A549 (cell line): ENCODE measurements at regions not wholly inside any gene's neighbourhood (a gene's known extent, or its start where the extent isn't known, plus 50 kb on each side); places are given as distances from the start of the nearest gene placed in this dataset.

Experiments
- ATAC-seq, 2 experiments: fragments of 200-7000 bp in 1 of 2; fragments of >200 bp in 1 of 2; cut with Nextera tagmentation in 1 of 2; cut with Tn5 transposase in 1 of 2; 3 replicates each; pipeline versions ENCODE4 v1.8.0 to v1.9.1; 2018 to 2020; ENCODE audit warnings: mild to moderate bottlenecking in 1 of 2, moderate library complexity in 1 of 2
- CTCF ChIA-PET: fragments of 300-600 bp; sonication (Branson Sonifier 250); formaldehyde crosslinking; extraction: SDS; loops from one replicate; lab custom pipeline; 2021; ENCODE audit warnings: antibody characterized with exemption, inconsistent platforms; lab: Yijun Ruan, JAX
- POLR2A ChIA-PET: fragments of 350-600 bp; formaldehyde crosslinking; extraction: SDS; loops from one replicate; lab custom pipeline; 2021; ENCODE audit warnings: antibody characterized with exemption, inconsistent platforms; lab: Yijun Ruan, JAX
- DNase-seq, 2 experiments: peaks; one replicate each; pipeline versions ENCODE4 v3.0.0 to v3.0.0-alpha.2; 2011 to 2016; ENCODE audit warnings: low read depth in 1 of 2, low spot score in 1 of 2
- FAIRE-seq: peaks from 2 replicates; lab custom pipeline; 2011; peaks lifted over from hg19 to GRCh38; lab: Jason Lieb, UNC
- H3K27ac ChIP-seq, 2 experiments: fragments of >200 bp; sonication (Bioruptor Twin); formaldehyde crosslinking; 3 replicates each; pipeline ENCODE4 v1.5.1; 2016 to 2017
- H3K4me1 ChIP-seq: fragments of >200 bp; sonication (Bioruptor Twin); formaldehyde crosslinking; 3 replicates; pipeline ENCODE4 v1.6.1; 2016
- H3K4me2 ChIP-seq: fragments of >200 bp; sonication (Bioruptor Twin); formaldehyde crosslinking; 3 replicates; pipeline ENCODE4 v1.6.1; 2016
- H3K4me3 ChIP-seq: fragments of >200 bp; sonication (Bioruptor Twin); formaldehyde crosslinking; 3 replicates; pipeline ENCODE4 v1.5.1; 2016
- H3K9me3 ChIP-seq: fragments of >200 bp; sonication (Bioruptor Twin); formaldehyde crosslinking; 3 replicates; pipeline ENCODE4 v1.6.1; 2016
- BCL3 ChIP-seq: fragments of >200 bp; sonication (Bioruptor Twin); formaldehyde crosslinking; IDR thresholded peaks from 3 replicates; pipeline ENCODE4 v1.6.1; 2016
- CBX2 ChIP-seq: fragments of 200-600 bp; sonication (generic); IDR thresholded peaks from 2 replicates; pipeline ENCODE4 v1.6.1; 2016; ENCODE audit warnings: low read depth, mild to moderate bottlenecking, borderline replicate concordance
- CBX8 ChIP-seq: fragments of 200-600 bp; sonication (generic); IDR thresholded peaks from 2 replicates; pipeline ENCODE4 v1.6.1; 2016
- CEBPB ChIP-seq, 2 experiments: fragments of >200 bp in 1 of 2; sonication (Bioruptor Twin) in 1 of 2; formaldehyde crosslinking in 1 of 2; IDR thresholded peaks; 2 replicates each; pipeline ENCODE4 v1.6.1; 2012 to 2016
- CHD2 ChIP-seq: fragments of 150-350 bp; IDR thresholded peaks from 2 replicates; pipeline ENCODE4 v1.6.1; 2014; ENCODE audit warnings: low read length; ENCODE audit not compliant: partially characterized antibody
- CHD4 ChIP-seq: fragments of 200-600 bp; sonication (generic); IDR thresholded peaks from 2 replicates; pipeline ENCODE4 v1.6.1; 2016; ENCODE audit warnings: antibody characterized with exemption, mild to moderate bottlenecking, borderline replicate concordance
- E2F6 ChIP-seq: IDR thresholded peaks from 2 replicates; pipeline ENCODE4 v1.6.1; 2012; ENCODE audit warnings: low read depth, borderline replicate concordance
- EHF ChIP-seq: fragments of 250-450 bp; sonication (Bioruptor Pico); IDR thresholded peaks from 2 replicates; pipeline ENCODE4 v1.5.0; 2020; ENCODE audit warnings: mild to moderate bottlenecking
- EHMT2 ChIP-seq: fragments of 200-600 bp; sonication (generic); IDR thresholded peaks from 2 replicates; pipeline ENCODE4 v1.6.1; 2016; ENCODE audit warnings: antibody characterized with exemption, low read depth, mild to moderate bottlenecking, moderate library complexity
- EP300 ChIP-seq, 2 experiments: fragments of >200 bp; sonication (Bioruptor Twin); formaldehyde crosslinking; IDR thresholded peaks; 2 replicates in 1 of 2; 3 replicates in 1 of 2; pipeline ENCODE4 v1.6.1; 2016 to 2017
- ESRRA ChIP-seq: fragments of 150-350 bp; IDR thresholded peaks from 2 replicates; pipeline ENCODE4 v1.6.1; 2014; ENCODE audit warnings: mild to moderate bottlenecking, low read length, borderline replicate concordance
- FOSB ChIP-seq: fragments of 250-450 bp; sonication (Bioruptor Pico); IDR thresholded peaks from 2 replicates; pipeline ENCODE4 v1.5.0; 2020; ENCODE audit warnings: mild to moderate bottlenecking, moderate library complexity
- HDAC2 ChIP-seq: fragments of 200-600 bp; sonication (generic); IDR thresholded peaks from 2 replicates; pipeline ENCODE4 v1.6.1; 2016
- HES2 ChIP-seq: fragments of >200 bp; sonication (Bioruptor Twin); formaldehyde crosslinking; IDR thresholded peaks from 2 replicates; pipeline ENCODE4 v1.6.1; 2016
- HEYL ChIP-seq: fragments of 250-450 bp; sonication (Bioruptor Pico); IDR thresholded peaks from 2 replicates; pipeline ENCODE4 v1.8.0; 2021; ENCODE audit warnings: mild to moderate bottlenecking, moderate library complexity
- HMGXB4 ChIP-seq: fragments of 250-450 bp; sonication (Bioruptor Pico); IDR thresholded peaks from 2 replicates; pipeline ENCODE4 v1.5.0; 2021; ENCODE audit warnings: mild to moderate bottlenecking, moderate library complexity, borderline replicate concordance
- HOXB13 ChIP-seq: fragments of 250-450 bp; sonication (Bioruptor Pico); IDR thresholded peaks from 2 replicates; pipeline ENCODE4 v1.5.0; 2020; ENCODE audit warnings: low read depth, mild to moderate bottlenecking, moderate library complexity
- JUN ChIP-seq, 2 experiments: fragments of >200 bp; sonication (Bioruptor Twin); formaldehyde crosslinking; IDR thresholded peaks; 2 replicates in 1 of 2; 3 replicates in 1 of 2; pipeline ENCODE4 v1.6.1; 2016 to 2017
- KDM1A ChIP-seq: fragments of 200-600 bp; sonication (generic); IDR thresholded peaks from 2 replicates; pipeline ENCODE4 v1.6.1; 2016; ENCODE audit warnings: low read depth, mild to moderate bottlenecking
- KDM5A ChIP-seq: fragments of 200-600 bp; sonication (generic); IDR thresholded peaks from 2 replicates; pipeline ENCODE4 v1.6.1; 2016; ENCODE audit warnings: antibody characterized with exemption, mild to moderate bottlenecking
- MAFK ChIP-seq: fragments of 450-650 bp; IDR thresholded peaks from 2 replicates; pipeline ENCODE4 v1.6.1; 2014; ENCODE audit not compliant: partially characterized antibody
- MYC ChIP-seq: IDR thresholded peaks from 2 replicates; pipeline ENCODE4 v1.6.1; 2012; ENCODE audit warnings: mild to moderate bottlenecking, inconsistent platforms, low read length, improper control_type of control experiment, borderline replicate concordance
- NFE2L2 ChIP-seq: fragments of 150-350 bp; conservative IDR thresholded peaks from 2 replicates; pipeline ENCODE4 v1.6.1; 2014; ENCODE audit warnings: low read length
- NPAS2 ChIP-seq: fragments of 250-450 bp; sonication (Bioruptor Pico); IDR thresholded peaks from 2 replicates; pipeline ENCODE4 v1.8.0; 2022; ENCODE audit warnings: mild to moderate bottlenecking, moderate library complexity, borderline replicate concordance
- NR3C1 ChIP-seq: fragments of >200 bp; sonication (Bioruptor Twin); formaldehyde crosslinking; IDR thresholded peaks from 3 replicates; pipeline ENCODE4 v1.6.1; 2017
- POLR2A ChIP-seq: IDR thresholded peaks from 2 replicates; pipeline ENCODE4 v1.6.1; 2012; ENCODE audit warnings: mild to moderate bottlenecking, low read length
- POLR2AphosphoS2 ChIP-seq: conservative IDR thresholded peaks from 2 replicates; pipeline ENCODE4 v1.6.1; 2012; ENCODE audit warnings: low read length, improper control_type of control experiment, inconsistent platforms
- RAD21 ChIP-seq, 2 experiments: fragments of >200 bp in 1 of 2; sonication (Bioruptor Twin) in 1 of 2; formaldehyde crosslinking in 1 of 2; IDR thresholded peaks in 1 of 2; conservative IDR thresholded peaks in 1 of 2; 2 replicates in 1 of 2; 3 replicates in 1 of 2; pipeline ENCODE4 v1.6.1; 2012 to 2018; ENCODE audit warnings: inconsistent platforms in 1 of 2
- RFX5 ChIP-seq: fragments of 450-650 bp; IDR thresholded peaks from 2 replicates; pipeline ENCODE4 v1.7.1; 2014; ENCODE audit warnings: antibody characterized with exemption, mild to moderate bottlenecking, moderate library complexity
- RNF2 ChIP-seq: fragments of 200-600 bp; sonication (generic); IDR thresholded peaks from 2 replicates; pipeline ENCODE4 v1.6.1; 2016; ENCODE audit warnings: low read depth, mild to moderate bottlenecking, antibody characterized with exemption, moderate library complexity, borderline replicate concordance
- SMC3 ChIP-seq: fragments of >200 bp; sonication (Bioruptor Twin); formaldehyde crosslinking; IDR thresholded peaks from 3 replicates; pipeline ENCODE4 v1.6.1; 2018; ENCODE audit warnings: inconsistent platforms
- TP53 ChIP-seq: fragments of 250-450 bp; sonication (Bioruptor Pico); IDR thresholded peaks from 2 replicates; pipeline ENCODE4 v1.5.0; 2021; ENCODE audit warnings: mild to moderate bottlenecking, moderate library complexity
- ZC3H11A ChIP-seq: fragments of 450-650 bp; IDR thresholded peaks from 2 replicates; pipeline ENCODE4 v1.6.1; 2014; ENCODE audit warnings: antibody characterized with exemption, mild to moderate bottlenecking
- ZFP36 ChIP-seq: fragments of 450-650 bp; IDR thresholded peaks from 2 replicates; pipeline ENCODE4 v1.6.1; 2014; ENCODE audit warnings: borderline replicate concordance; ENCODE audit not compliant: partially characterized antibody
- ZNF302 ChIP-seq: fragments of 250-450 bp; sonication (Bioruptor Pico); IDR thresholded peaks from 2 replicates; pipeline ENCODE4 v1.9.0; 2021; ENCODE audit warnings: inconsistent platforms, mild to moderate bottlenecking, moderate library complexity
- ZSCAN20 ChIP-seq: fragments of 250-450 bp; sonication (Bioruptor Pico); IDR thresholded peaks from 2 replicates; pipeline ENCODE4 v1.8.0; 2022; ENCODE audit warnings: mild to moderate bottlenecking, moderate library complexity
- WGBS: methylation state at CpG from one replicate; pipeline ENCODE4 v1.1.6; 2017; ENCODE audit errors: missing lambda C conversion rate; 5-methylcytosine and 5-hydroxymethylcytosine counted together
- TF ChIP-seq, protein P1 (sequence below): fragments of 450-650 bp; IDR thresholded peaks from 2 replicates; pipeline ENCODE4 v1.6.1; 2014; ENCODE audit warnings: antibody characterized with exemption

- ChIA-PET POLR2A (interaction anchor here (0.8 to 1.7 kb wide), 11 partner anchors 9 to 364 kb away, joined by 3 to 17 read pairs (median 5); partner anchors contain the start of gene FOXA2), CTCF (interaction anchor here (1.2 to 7.3 kb wide), 5 partner anchors 25 to 272 kb away, joined by 3 to 47 read pairs (median 12); no protein-coding TSS in a partner anchor)
- 1% methylated on average over 12 of the region's 12 CpGs for WGBS
- Histone ChIP-seq H3K4me3 (0 out of 3 replicates have a peak overlapping the region, but pooled peaks have one; percentile 12), H3K4me2 (peak overlapping the region; percentile 80), H3K27ac (peak overlapping the region; percentile 97 to 98), H3K4me1 (peaks cover 62% of the 10 kb centered on the region), H3K9me3 (peaks cover 19% of the 10 kb centered on the region; the same call in 1 of the 3 replicates)
- ATAC-seq (peak; percentile 96 to 98), FAIRE-seq (peak; percentile 100), DNase-seq (peak; percentile 97 to 99)
- peak; percentile 98 for TF ChIP-seq NFE2L2
- TF ChIP-seq HMGXB4 (CRISPR knock-in tag) = no peak; the same call in 1 of the 2 replicates
- TF ChIP-seq HOXB13 (CRISPR knock-in tag) = peak; percentile 69; the same call in 1 of the 2 replicates
- peak; percentile 91 for TF ChIP-seq BCL3
- TF ChIP-seq RFX5 = 0 out of 2 replicates have a peak, but pooled peaks have one; percentile 43
- peak; percentile 38; the same call in 1 of the 2 replicates for TF ChIP-seq FOSB (CRISPR knock-in tag)
- peak; percentile 44 to 52; a peak in 4 of 5 replicates for TF ChIP-seq RAD21 (conservative IDR thresholded peaks at IDR 0.05 in 1 of 2, IDR thresholded peaks at IDR 0.05 in 1 of 2)
- no peak for TF ChIP-seq ZFP36
- no peak for TF ChIP-seq RNF2
- TF ChIP-seq NR3C1 = no peak
- TF ChIP-seq CHD4 = no peak
- TF ChIP-seq CEBPB (IDR thresholded peaks at IDR 0.05) = peak; percentile 92 to 98
- TF ChIP-seq HEYL (CRISPR knock-in tag) = 0 out of 2 replicates have a peak, but pooled peaks have one; percentile 40
- TF ChIP-seq MYC = peak; percentile 65; the same call in 1 of the 2 replicates
- no peak for TF ChIP-seq KDM1A
- no peak for TF ChIP-seq CBX8
- no peak for TF ChIP-seq CBX2
- no peak for TF ChIP-seq POLR2AphosphoS2
- no peak for TF ChIP-seq KDM5A
- TF ChIP-seq TP53 (CRISPR knock-in tag) = no peak; the same call in 1 of the 2 replicates
- TF ChIP-seq CHD2 = no peak
- no peak for TF ChIP-seq NPAS2
- peak; percentile 74; the same call in 1 of the 2 replicates for TF ChIP-seq ZNF302 (CRISPR knock-in tag)
- TF ChIP-seq, protein P1, sequence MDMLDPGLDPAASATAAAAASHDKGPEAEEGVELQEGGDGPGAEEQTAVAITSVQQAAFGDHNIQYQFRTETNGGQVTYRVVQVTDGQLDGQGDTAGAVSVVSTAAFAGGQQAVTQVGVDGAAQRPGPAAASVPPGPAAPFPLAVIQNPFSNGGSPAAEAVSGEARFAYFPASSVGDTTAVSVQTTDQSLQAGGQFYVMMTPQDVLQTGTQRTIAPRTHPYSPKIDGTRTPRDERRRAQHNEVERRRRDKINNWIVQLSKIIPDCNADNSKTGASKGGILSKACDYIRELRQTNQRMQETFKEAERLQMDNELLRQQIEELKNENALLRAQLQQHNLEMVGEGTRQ = no peak
- TF ChIP-seq ESRRA = no peak
- TF ChIP-seq HES2 = peak; percentile 69; the same call in 1 of the 2 replicates
- TF ChIP-seq SMC3 = peak; percentile 53
- TF ChIP-seq EHMT2 = peak; percentile 97
- peak; percentile 39 for TF ChIP-seq ZSCAN20
- TF ChIP-seq ZC3H11A = no peak
- no peak for TF ChIP-seq HDAC2
- TF ChIP-seq EP300 (IDR thresholded peaks at IDR 0.05) = peak; percentile 76 to 91
- TF ChIP-seq EHF (CRISPR knock-in tag) = peak; percentile 92
- TF ChIP-seq POLR2A = no peak
- TF ChIP-seq MAFK = peak; percentile 100
- TF ChIP-seq JUN (IDR thresholded peaks at IDR 0.05) = peak; percentile 97; a peak in 4 of 5 replicates
- TF ChIP-seq E2F6 = peak; percentile 32; the same call in 1 of the 2 replicates
Observed at GRCh38 chr20:22411627-22412450, 172.5 kb downstream of the FOXA2 start.
